Endothelial cell of umbilical vein (primary cell): ENCODE measurements at regions not wholly inside any gene's neighbourhood (a gene's known extent, or its start where the extent isn't known, plus 50 kb on each side); places are given as distances from the start of the nearest gene placed in this dataset.

Experiments
- BruUV-seq: library from RNA; stranded (reverse); fragments of 400-500 nt; replicated peaks from 2 replicates; lab custom pipeline; 2021; lab: Mats Ljungman, UMichigan
- CTCF ChIA-PET: fragments of 300-600, 350-600 bp; sonication (Branson Sonifier 250); formaldehyde crosslinking; loops from one replicate; lab custom pipeline; 2021; ENCODE audit warnings: antibody characterized with exemption, inconsistent platforms; lab: Charles Lee
- POLR2A ChIA-PET: fragments of 300-600, 350-600 bp; sonication (Branson Sonifier 250); formaldehyde crosslinking; loops from one replicate; lab custom pipeline; 2021; ENCODE audit warnings: antibody characterized with exemption, inconsistent platforms; lab: Charles Lee
- DNase-seq: peaks from one replicate; pipeline ENCODE4 v3.0.0-alpha.2; 2011; ENCODE audit warnings: low read depth, low spot score
- FAIRE-seq: peaks from 2 replicates; lab custom pipeline; 2011; peaks lifted over from hg19 to GRCh38; lab: Jason Lieb, UNC
- H2AFZ ChIP-seq: 2 replicates; pipeline ENCODE4 v1.6.0; 2012; ENCODE audit warnings: low read depth, low read length, control low read depth, inconsistent platforms
- H3K27ac ChIP-seq: 2 replicates; pipeline ENCODE4 v1.5.1; 2011; ENCODE audit warnings: low read depth, mild to moderate bottlenecking, control low read depth, low read length, moderate library complexity; ENCODE audit not compliant: insufficient read depth
- H3K27me3 ChIP-seq, 2 experiments: 2 replicates each; pipeline versions ENCODE4 v1.6.0 to v1.6.1; 2011; ENCODE audit warnings: low read length in 2 of 2, mixed read lengths in 1 of 2; ENCODE audit not compliant: control insufficient read depth in 2 of 2, insufficient read depth in 2 of 2
- H3K36me3 ChIP-seq, 2 experiments: 2 replicates in 1 of 2; 3 replicates in 1 of 2; pipeline ENCODE4 v1.5.1; 2011; ENCODE audit warnings: low read length in 2 of 2, mild to moderate bottlenecking in 1 of 2, moderate library complexity in 1 of 2; ENCODE audit not compliant: control insufficient read depth in 2 of 2, insufficient read depth in 2 of 2; ENCODE audit errors: extremely low read depth in 1 of 2
- H3K4me1 ChIP-seq: 3 replicates; pipeline ENCODE4 v1.5.1; 2011; ENCODE audit warnings: mild to moderate bottlenecking, low read length; ENCODE audit not compliant: control insufficient read depth, insufficient read depth; ENCODE audit errors: extremely low read depth
- H3K4me2 ChIP-seq: 2 replicates; pipeline ENCODE4 v1.6.1; 2011; ENCODE audit warnings: low read length, control low read depth, mixed read lengths; ENCODE audit not compliant: insufficient read depth
- H3K4me3 ChIP-seq, 3 experiments: fragments of 200-600 bp in 1 of 3; sonication (generic), shearing (Covaris generic) in 1 of 3; replicated peaks in 1 of 3; 2 replicates each; pipeline ENCODE4 v1.5.1; 2011 to 2016; ENCODE audit warnings: control low read depth in 3 of 3, low read length in 3 of 3, mild to moderate bottlenecking in 2 of 3, inconsistent platforms in 1 of 3, low read depth in 1 of 3, moderate library complexity in 1 of 3; ENCODE audit not compliant: insufficient read depth in 1 of 3
- H3K79me2 ChIP-seq: 2 replicates; pipeline ENCODE4 v1.6.0; 2012; ENCODE audit warnings: low read length, inconsistent platforms; ENCODE audit not compliant: control insufficient read depth, insufficient read depth
- H3K9ac ChIP-seq: replicated peaks from 2 replicates; pipeline ENCODE3; 2011; ENCODE audit warnings: low read length, control low read depth; ENCODE audit not compliant: insufficient read depth; ENCODE audit errors: extremely low read depth
- H3K9me1 ChIP-seq: replicated peaks from 3 replicates; pipeline ENCODE4 v1.6.0; 2011; ENCODE audit warnings: mild to moderate bottlenecking, low read length; ENCODE audit not compliant: control insufficient read depth, insufficient read depth; ENCODE audit errors: extremely low read depth
- H3K9me3 ChIP-seq: replicated peaks from 2 replicates; pipeline ENCODE4 v1.5.1; 2012; ENCODE audit warnings: low read length, inconsistent platforms; ENCODE audit not compliant: control insufficient read depth, insufficient read depth
- H4K20me1 ChIP-seq: replicated peaks from 2 replicates; pipeline ENCODE3; 2011; ENCODE audit warnings: mild to moderate bottlenecking, low read length; ENCODE audit not compliant: control insufficient read depth, insufficient read depth; ENCODE audit errors: extremely low read depth
- CTCF ChIP-seq, 2 donors: IDR thresholded peaks; 1 replicate in 1 of 2; 2 replicates in 1 of 2; pipeline ENCODE4 v1.5.1; 2011; ENCODE audit warnings: low read length in 2 of 2, mild to moderate bottlenecking in 2 of 2, moderate library complexity in 2 of 2, control low read depth in 1 of 2, inconsistent platforms in 1 of 2, low read depth in 1 of 2; ENCODE audit not compliant: insufficient read depth in 1 of 2; ENCODE audit errors: extremely low read depth in 1 of 2
- EZH2 ChIP-seq: IDR thresholded peaks from 2 replicates; pipeline ENCODE4 v1.6.1; 2012; ENCODE audit warnings: borderline replicate concordance, low read depth, mild to moderate bottlenecking, moderate library complexity, low read length, inconsistent platforms; ENCODE audit not compliant: severe bottlenecking
- FOS ChIP-seq: IDR thresholded peaks from 2 replicates; pipeline ENCODE4 v1.6.1; 2011; ENCODE audit warnings: mild to moderate bottlenecking, low read length, moderate library complexity, borderline replicate concordance; ENCODE audit not compliant: insufficient read depth
- GATA2 ChIP-seq: IDR thresholded peaks from 2 replicates; pipeline ENCODE4 v1.7.0; 2011; ENCODE audit warnings: low read depth, mild to moderate bottlenecking, moderate library complexity, mixed read lengths, low read length; ENCODE audit not compliant: insufficient read length, insufficient read depth
- JUN ChIP-seq: IDR thresholded peaks from 2 replicates; pipeline ENCODE4 v1.6.1; 2011; ENCODE audit warnings: borderline replicate concordance, low read depth; ENCODE audit not compliant: insufficient read length, insufficient read depth
- MYC ChIP-seq: IDR thresholded peaks from one replicate; pipeline ENCODE4 v1.6.1; 2011; ENCODE audit warnings: mild to moderate bottlenecking, low read depth, low read length
- POLR2A ChIP-seq: IDR thresholded peaks from 2 replicates; pipeline ENCODE4 v1.6.1; 2012; ENCODE audit warnings: low read depth, mild to moderate bottlenecking, control low read depth, low read length
- POLR2AphosphoS5 ChIP-seq: IDR thresholded peaks from 2 replicates; pipeline ENCODE4 v1.6.1; 2012; ENCODE audit warnings: low read depth, mild to moderate bottlenecking, control low read depth, low read length, moderate library complexity; ENCODE audit not compliant: insufficient read depth
- dilution Hi-C: fragments of 300-500 bp; cut with MboI; formaldehyde crosslinking; loops from one replicate; pipeline ENCODE4 v1.15.0; 2019; ENCODE audit warnings: low sequenced_read_pairs; ENCODE audit not compliant: extremely low pct_ligation_motif_present
- intact Hi-C: fragments of 100-400 bp; cut with micrococcal nuclease; formaldehyde crosslinking; loops from one replicate; pipeline ENCODE4 v1.10.0; 2022
- TF ChIP-seq, protein P1 (sequence below): IDR thresholded peaks from 2 replicates; pipeline ENCODE4 v1.6.1; 2011; ENCODE audit not compliant: insufficient read depth, insufficient read length

DNA sequence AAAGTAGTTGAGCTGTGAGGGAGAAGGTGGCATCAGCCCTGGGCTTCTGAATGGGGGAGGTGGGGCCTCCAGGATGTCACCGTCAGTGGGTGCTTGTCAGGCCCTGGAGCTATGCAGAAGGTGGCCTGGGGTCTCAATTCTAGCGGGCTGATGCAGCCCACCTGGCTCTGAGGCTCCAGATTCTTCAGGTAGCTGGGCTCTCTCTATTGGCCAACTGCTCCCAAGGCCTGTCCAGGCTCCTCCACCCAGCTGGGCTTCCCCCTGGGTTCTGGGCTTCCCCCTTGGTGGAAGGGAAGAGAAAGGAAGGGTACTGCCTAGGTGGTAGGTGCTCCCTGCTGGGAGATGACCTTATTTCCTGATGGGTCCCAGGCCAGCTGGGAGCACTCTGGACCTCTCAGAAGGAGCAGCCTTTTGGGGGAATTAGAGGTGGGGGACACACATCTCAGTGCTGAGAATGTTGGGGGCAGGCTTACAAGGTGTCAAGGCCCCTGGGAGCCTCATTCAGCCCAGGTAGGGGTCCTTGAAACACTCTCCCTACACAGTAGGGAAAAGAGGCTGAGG lies 1728.3 kb downstream of the TP53TG3F start:
- POLR2A ChIA-PET: no interaction called here
- Histone ChIP-seq H3K9ac (no peak overlapping the region), H3K9me1 (no peaks in the 10 kb centered on the region), H3K27me3 (no peaks in the 10 kb centered on the region), H3K36me3 (no peaks in the 10 kb centered on the region), H3K9me3 (no peaks in the 10 kb centered on the region), H3K4me1 (no peaks in the 10 kb centered on the region), H2AFZ (no peak overlapping the region), H3K4me3 (no peak overlapping the region), H3K79me2 (no peaks in the 10 kb centered on the region), H3K27ac (no peak overlapping the region), H4K20me1 (no peaks in the 10 kb centered on the region), H3K4me2 (no peak overlapping the region)
- TF ChIP-seq CTCF (IDR thresholded peaks at IDR 0.05; ENCODE audit: extremely low read depth in 1 of 2, insufficient read depth in 1 of 2, low read depth in 1 of 2, low read length in 2 of 2) (no peak), GATA2 (no peak), JUN (no peak), FOS (no peak), POLR2A (no peak), MYC (no peak), EZH2 (no peak), POLR2AphosphoS5 (no peak)
- TF ChIP-seq, protein P1, sequence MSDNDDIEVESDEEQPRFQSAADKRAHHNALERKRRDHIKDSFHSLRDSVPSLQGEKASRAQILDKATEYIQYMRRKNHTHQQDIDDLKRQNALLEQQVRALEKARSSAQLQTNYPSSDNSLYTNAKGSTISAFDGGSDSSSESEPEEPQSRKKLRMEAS: no peak
- DNase-seq (no peak), FAIRE-seq (no peak)
- dilution Hi-C loops: no loop called here
- no TSS peak for BruUV-seq
- intact Hi-C loops: no loop called here
- CTCF ChIA-PET: no interaction called here
